NK-92 treated with Interleukin-12 subunit alpha and Interleukin-12 subunit beta, amount 100 ng/mL, for 24 hours (cell line): ENCODE measurements at regions not wholly inside any gene's neighbourhood (a gene's known extent, or its start where the extent isn't known, plus 50 kb on each side); places are given as distances from the start of the nearest gene placed in this dataset.

ENCODE experiments used
- DNase-seq: peaks from one replicate; lab custom pipeline; 2025; lab: John Stamatoyannopoulos, UW

- no peak for DNase-seq
Measured at GRCh38 chr5:168056499-168057182, 234.8 kb upstream of the WWC1 start.

- DNase-seq: no peak
Measured at GRCh38 chr5:168057905-168058304, 233.5 kb upstream of the WWC1 start.

GRCh38 chr5:168059131-168059530 is 232.3 kb upstream of the WWC1 start:
- DNase-seq: no peak

- no peak for DNase-seq
Measured at GRCh38 chr5:168062239-168062638, 229.2 kb upstream of the WWC1 start.

- DNase-seq: no peak
Measured at GRCh38 chr5:168064457-168064856, 227.0 kb upstream of the WWC1 start.

- DNase-seq: no peak
Measured at GRCh38 chr5:168064933-168065622, 226.4 kb upstream of the WWC1 start.

DNA sequence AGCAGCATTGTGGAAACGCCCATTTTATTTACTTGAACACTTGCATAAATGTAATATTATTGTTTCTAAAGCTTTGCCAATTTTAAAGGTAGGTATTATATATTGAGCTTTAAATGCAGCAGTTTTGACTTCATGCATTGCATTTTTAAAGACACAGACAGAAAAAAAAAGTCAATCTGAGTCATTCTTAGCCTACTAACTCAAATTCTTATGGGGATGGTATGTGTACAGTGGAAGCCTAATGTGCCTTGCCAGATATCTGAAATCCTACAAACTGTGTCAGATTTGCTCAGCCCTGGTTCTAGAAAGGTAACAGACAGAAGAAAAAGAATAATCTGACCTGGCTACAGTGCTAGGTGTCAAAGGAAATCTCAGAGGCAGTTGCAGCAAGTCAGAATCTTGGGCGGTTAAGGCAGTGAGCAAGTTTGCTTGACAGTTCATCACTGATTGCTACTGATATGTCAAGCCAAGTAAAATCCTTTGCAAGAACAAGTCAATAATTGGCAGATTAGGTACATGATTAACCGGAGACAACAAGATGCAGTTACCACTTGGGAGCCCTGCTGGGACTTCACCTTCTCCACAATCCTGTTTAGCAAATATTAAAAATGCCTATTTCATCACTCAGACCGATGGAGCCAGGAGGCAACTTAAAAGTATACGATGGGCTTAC is 224.8 kb upstream of the WWC1 start:
- no peak for DNase-seq

DNA sequence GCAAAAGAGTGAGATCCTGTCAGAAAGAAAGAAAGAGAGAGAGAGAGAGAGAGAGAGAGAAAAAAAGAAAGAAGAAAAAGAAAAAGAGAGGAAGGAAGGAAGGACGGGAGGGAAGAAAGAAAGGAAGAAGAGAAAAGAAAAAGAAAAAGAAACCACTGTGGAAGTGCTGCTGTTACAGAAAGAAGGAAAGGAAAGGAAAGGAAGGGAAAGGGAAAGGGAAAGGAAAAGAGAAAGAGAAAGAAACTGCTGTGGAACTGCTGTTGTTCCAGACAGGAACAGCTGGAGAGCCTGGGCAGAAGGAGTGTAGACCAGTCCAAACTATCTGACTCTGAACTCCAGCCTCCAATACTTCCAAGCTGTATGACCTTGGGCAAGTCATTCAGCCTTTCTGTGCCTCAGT is 220.7 kb upstream of the WWC1 start:
- DNase-seq: no peak

- no peak for DNase-seq
Measured at GRCh38 chr5:168072665-168073064, 218.8 kb upstream of the WWC1 start.

DNA sequence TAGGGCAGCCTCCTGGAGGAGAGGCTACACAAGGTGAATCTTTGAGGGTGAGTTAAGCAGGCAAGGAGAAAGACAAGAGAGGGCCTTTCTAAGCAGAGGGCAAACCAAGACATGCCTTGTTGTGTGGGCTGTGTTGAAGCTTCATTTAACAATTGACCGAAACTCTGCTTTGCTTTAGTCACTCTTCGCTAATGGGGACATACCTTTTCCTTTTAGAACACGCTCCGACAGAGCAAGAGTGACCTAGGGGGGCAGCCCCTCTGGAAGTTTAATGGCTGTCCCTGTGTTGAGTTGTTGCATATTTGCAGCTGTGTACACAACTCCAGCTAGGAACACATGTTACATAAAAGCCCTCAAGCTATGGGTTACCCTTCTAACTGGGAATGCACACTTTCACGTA is 218.1 kb upstream of the WWC1 start:
- DNase-seq: no peak

GRCh38 chr5:168073991-168074800 is 217.2 kb upstream of the WWC1 start:
- DNase-seq: no peak

GRCh38 chr5:168075387-168075786 is 216.1 kb upstream of the WWC1 start:
- no peak for DNase-seq

DNA sequence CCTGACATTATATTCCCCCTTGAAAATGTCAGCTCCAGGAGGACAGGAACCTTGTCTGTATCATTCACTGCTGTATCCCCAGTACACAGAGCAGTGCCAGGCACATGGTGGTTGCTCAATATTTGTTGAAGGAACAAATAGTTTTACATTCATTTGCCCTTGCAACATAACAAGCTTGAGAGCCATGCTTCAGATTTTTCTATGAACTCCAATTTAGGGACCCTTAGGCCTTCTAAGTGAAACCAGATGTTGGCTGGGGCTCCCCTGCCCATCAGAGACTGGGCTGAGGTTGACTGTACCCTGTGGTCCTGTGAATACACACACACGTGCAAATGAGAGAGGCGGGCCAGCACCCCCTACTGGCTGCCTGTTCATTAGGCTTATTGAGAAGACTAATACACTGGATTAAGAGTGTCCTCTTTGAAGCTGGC is 214.9 kb upstream of the WWC1 start:
- no peak for DNase-seq

GRCh38 chr5:168085261-168086031 is 206.0 kb upstream of the WWC1 start:
- no peak for DNase-seq

GRCh38 chr5:168086104-168086610 is 205.3 kb upstream of the WWC1 start:
- no peak for DNase-seq

DNA sequence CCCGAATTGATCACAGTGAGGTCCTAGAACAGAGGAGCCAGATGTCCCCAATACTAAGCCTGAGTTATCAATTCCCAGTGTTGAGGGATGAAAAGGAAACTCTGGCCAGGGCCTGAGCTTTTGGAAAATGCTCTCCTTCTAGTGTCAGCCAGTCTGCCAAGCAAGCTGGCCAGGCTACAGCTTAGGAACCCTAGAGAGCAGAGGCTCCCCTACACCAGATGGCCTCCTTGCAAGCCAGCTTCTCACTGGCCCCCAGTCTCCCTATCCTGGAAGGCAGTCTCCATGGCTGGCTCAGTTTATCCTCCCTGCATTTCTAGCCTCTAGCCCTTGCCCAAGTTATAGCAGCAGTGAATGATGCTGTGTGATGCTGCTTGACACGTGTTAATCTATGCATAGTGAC is 204.7 kb upstream of the WWC1 start:
- DNase-seq: no peak

- no peak for DNase-seq
Measured at GRCh38 chr5:168088410-168089173, 202.9 kb upstream of the WWC1 start.

GRCh38 chr5:168089201-168089887 is 202.1 kb upstream of the WWC1 start:
- no peak for DNase-seq

DNA sequence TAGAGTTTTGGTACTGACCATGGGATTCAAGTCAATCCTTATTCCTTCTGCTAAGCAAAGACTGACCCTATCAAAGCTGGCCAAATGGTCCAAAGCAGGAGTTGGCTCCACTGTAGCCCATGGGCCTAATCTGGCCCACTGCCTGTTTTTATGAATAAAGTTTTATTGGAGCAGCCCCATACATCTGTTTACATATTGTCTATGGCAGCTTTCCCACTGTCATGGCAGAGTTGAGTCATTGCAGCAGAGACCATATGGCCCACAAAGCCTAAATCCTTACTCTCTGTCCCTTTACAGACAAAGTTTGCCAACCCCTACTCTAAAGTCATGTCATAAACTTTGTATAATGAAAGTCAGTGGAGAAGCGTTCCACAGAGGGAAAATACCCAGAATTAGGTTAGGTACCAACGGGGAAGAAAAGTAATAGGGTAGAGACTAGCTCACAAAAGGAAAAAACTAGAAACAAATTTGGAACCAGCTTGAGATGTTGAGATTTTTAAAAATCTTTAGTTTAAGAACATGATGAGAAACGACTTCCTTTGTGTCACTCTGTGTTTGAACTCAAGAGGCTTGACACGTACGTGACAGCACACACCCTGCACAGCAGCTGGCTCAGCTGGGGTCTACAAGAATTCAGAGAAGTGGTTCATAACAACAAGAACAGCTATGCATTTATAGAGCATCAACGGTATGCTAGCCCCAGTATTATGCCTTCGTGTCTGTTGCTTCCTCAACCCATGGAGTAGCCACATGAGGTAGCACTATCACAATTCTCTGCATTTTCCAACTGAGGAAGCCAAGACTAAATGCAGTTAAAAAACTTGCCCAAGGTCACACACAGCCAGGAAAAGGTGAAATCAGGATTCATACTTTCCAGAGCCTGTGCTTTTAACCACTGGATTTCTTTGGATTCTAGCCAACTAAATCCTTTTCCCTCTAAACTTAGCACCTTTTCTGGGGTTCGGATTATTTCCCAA is 198.9 kb upstream of the WWC1 start:
- DNase-seq: no peak
